KBM-7 (cell line): ENCODE measurements at regions not wholly inside any gene's neighbourhood (a gene's known extent, or its start where the extent isn't known, plus 50 kb on each side); places are given as distances from the start of the nearest gene placed in this dataset.

Experiments used
- DNase-seq: peaks from one replicate; pipeline ENCODE4 v3.0.0-alpha.2; 2015
- in situ Hi-C: fragments of 300-500 bp; cut with MboI; formaldehyde crosslinking; loops from 2 replicates; pipeline ENCODE4 v1.14.3; 2020; ENCODE audit warnings: low sequenced_read_pairs, low pct_unique_long_range_greater_than_20kb, mixed read lengths

GRCh38 chr22:48835857-48836672, 991.6 kb downstream of the BRD1 start:
- in situ Hi-C loops, result no loop called here
- no peak for DNase-seq

- no peak for DNase-seq
- in situ Hi-C loops, result no loop called here
These were observed 992.3 kb downstream of the BRD1 start for GRCh38 chr22:48835364-48835763.

- DNase-seq, result no peak
- in situ Hi-C loops, result no loop called here
These were observed 993.3 kb downstream of the BRD1 start for GRCh38 chr22:48834404-48834803.

- in situ Hi-C loops, result no loop called here
- no peak for DNase-seq
These were observed 995.1 kb downstream of the BRD1 start for GRCh38 chr22:48832592-48832991.

GRCh38 chr22:48829908-48830307, 997.8 kb downstream of the BRD1 start:
- no peak for DNase-seq
- in situ Hi-C loops, result no loop called here

GRCh38 chr22:48828688-48829087, 999.0 kb downstream of the BRD1 start:
- in situ Hi-C loops, result no loop called here

GRCh38 chr22:48827904-48828555, 999.6 kb downstream of the BRD1 start:
- in situ Hi-C loops, result no loop called here
- DNase-seq, result no peak

More at GRCh38 chr22:48828688-48829087, 999.0 kb downstream of the BRD1 start:
- no peak for DNase-seq

GRCh38 chr22:48827268-48827846, 1000.3 kb downstream of the BRD1 start:
- no peak for DNase-seq
- in situ Hi-C loops, result no loop called here

GRCh38 chr22:48826546-48826945, 1001.1 kb downstream of the BRD1 start:
- no peak for DNase-seq
- in situ Hi-C loops, result no loop called here

- in situ Hi-C loops, result no loop called here
- DNase-seq, result no peak
These were observed 1001.7 kb downstream of the BRD1 start for GRCh38 chr22:48825802-48826520.

- DNase-seq, result no peak
- in situ Hi-C loops, result no loop called here
These were observed 1002.7 kb downstream of the BRD1 start for GRCh38 chr22:48824712-48825651.

- DNase-seq, result no peak
- in situ Hi-C loops, result no loop called here
These were observed 1003.7 kb downstream of the BRD1 start for GRCh38 chr22:48823941-48824340.

- in situ Hi-C loops, result no loop called here
These were observed 1005.1 kb downstream of the BRD1 start for GRCh38 chr22:48822278-48823233.

GRCh38 chr22:48821727-48822126, 1005.9 kb downstream of the BRD1 start:
- in situ Hi-C loops, result no loop called here
- DNase-seq, result no peak

More at GRCh38 chr22:48822278-48823233, 1005.1 kb downstream of the BRD1 start:
- no peak for DNase-seq

- no peak for DNase-seq
- in situ Hi-C loops, result no loop called here
These were observed 1006.4 kb downstream of the BRD1 start for GRCh38 chr22:48821346-48821690.

GRCh38 chr22:48820481-48821345, 1007.0 kb downstream of the BRD1 start:
- in situ Hi-C loops, result no loop called here
- DNase-seq, result no peak

GRCh38 chr22:48819961-48820360, 1007.7 kb downstream of the BRD1 start:
- DNase-seq, result no peak
- in situ Hi-C loops, result no loop called here
